CD4-positive, CD25-positive, alpha-beta regulatory T cell (primary cell): ENCODE measurements at regions not wholly inside any gene's neighbourhood (a gene's known extent, or its start where the extent isn't known, plus 50 kb on each side); places are given as distances from the start of the nearest gene placed in this dataset.

Source experiments
- ATAC-seq, 2 donors: fragments of 150-1000 bp; cut with Tn5 transposase; one replicate each; pipeline ENCODE4 v1.10.0; 2021; ENCODE audit warnings: low read depth in 2 of 2, moderate number of reproducible peaks in 2 of 2, moderate library complexity in 1 of 2
- DNase-seq, 3 donors: peaks; one replicate each; pipeline versions ENCODE4 v3.0.0 to v3.0.0-alpha.2; 2012 to 2022; ENCODE audit warnings: mixed read lengths in 1 of 3
- H3K27ac ChIP-seq: one replicate; pipeline ENCODE4 v1.7.0; 2013; ENCODE audit warnings: mild to moderate bottlenecking, low read length; ENCODE audit not compliant: insufficient read depth, poor library complexity, severe bottlenecking
- H3K27me3 ChIP-seq: one replicate; pipeline ENCODE4 v1.7.0; 2013; ENCODE audit warnings: low read length; ENCODE audit not compliant: control insufficient read depth, insufficient read depth
- H3K36me3 ChIP-seq: one replicate; pipeline ENCODE4 v1.7.0; 2013; ENCODE audit warnings: mild to moderate bottlenecking, low read length, moderate library complexity; ENCODE audit not compliant: control insufficient read depth, insufficient read depth
- H3K4me1 ChIP-seq: 2 replicates; pipeline ENCODE4 v1.7.0; 2013; ENCODE audit warnings: mild to moderate bottlenecking, low read length; ENCODE audit not compliant: insufficient read depth, control insufficient read depth, poor library complexity, severe bottlenecking
- H3K4me3 ChIP-seq: one replicate; pipeline ENCODE4 v1.7.0; 2013; ENCODE audit warnings: low read depth, mild to moderate bottlenecking, low read length, moderate library complexity
- H3K9me3 ChIP-seq, 2 experiments: 1 replicate in 1 of 2; 2 replicates in 1 of 2; pipeline ENCODE4 v1.7.0; 2013; ENCODE audit warnings: low read length in 2 of 2, mild to moderate bottlenecking in 1 of 2, moderate library complexity in 1 of 2; ENCODE audit not compliant: control insufficient read depth in 2 of 2
- H3K27ac Mint-ChIP-seq, 3 donors: one replicate each; pipeline ENCODE4 v1.8.0; 2020 to 2022; ENCODE audit warnings: mild to moderate bottlenecking in 3 of 3, mixed read lengths in 3 of 3, moderate library complexity in 2 of 3
- H3K27me3 Mint-ChIP-seq: one replicate; pipeline ENCODE4 v1.8.0; 2022; ENCODE audit warnings: mild to moderate bottlenecking, mixed read lengths
- H3K36me3 Mint-ChIP-seq: one replicate; pipeline ENCODE4 v1.8.0; 2020; ENCODE audit warnings: mixed read lengths
- H3K4me1 Mint-ChIP-seq, 4 donors: one replicate each; pipeline ENCODE4 v1.8.0; 2020 to 2022; ENCODE audit warnings: mixed read lengths in 4 of 4, mild to moderate bottlenecking in 1 of 4
- H3K4me3 Mint-ChIP-seq, 4 donors: one replicate each; pipeline ENCODE4 v1.8.0; 2020 to 2022; ENCODE audit warnings: mild to moderate bottlenecking in 4 of 4, mixed read lengths in 4 of 4, moderate library complexity in 3 of 4
- H3K9me3 Mint-ChIP-seq, 7 donors: one replicate each; pipeline ENCODE4 v1.8.0; 2020 to 2022; ENCODE audit warnings: mixed read lengths in 7 of 7, mild to moderate bottlenecking in 3 of 7, moderate library complexity in 2 of 7

GRCh38 chr4:116438981-116439729, 646.2 kb downstream of the TRAM1L1 start:
- Histone ChIP-seq H3K27me3 (no peaks in the 10 kb centered on the region), H3K9me3 (no peaks in the 10 kb centered on the region), H3K4me1 (no peaks in the 10 kb centered on the region), H3K27ac (no peak overlapping the region), H3K36me3 (no peaks in the 10 kb centered on the region), H3K4me3 (no peak overlapping the region)
- H3K9me3 Mint-ChIP-seq, result peaks cover 0 to 11% (median 3%) of the 10 kb centered on the region in 7 donors
- DNase-seq, result no peak
- no peak overlapping the region for H3K27ac Mint-ChIP-seq
- no peaks in the 10 kb centered on the region for H3K36me3 Mint-ChIP-seq
- no peaks in the 10 kb centered on the region for H3K27me3 Mint-ChIP-seq
- no peak overlapping the region for H3K4me3 Mint-ChIP-seq
- no peaks in the 10 kb centered on the region for H3K4me1 Mint-ChIP-seq
- no peak for ATAC-seq

- DNase-seq (no peak), ATAC-seq (no peak)
- Histone ChIP-seq H3K27me3 (no peaks in the 10 kb centered on the region), H3K9me3 (no peaks in the 10 kb centered on the region), H3K36me3 (no peaks in the 10 kb centered on the region), H3K27ac (no peak overlapping the region), H3K4me3 (no peak overlapping the region), H3K4me1 (no peaks in the 10 kb centered on the region)
- H3K27me3 Mint-ChIP-seq, result no peaks in the 10 kb centered on the region
- no peaks in the 10 kb centered on the region for H3K4me1 Mint-ChIP-seq
- H3K9me3 Mint-ChIP-seq, result peaks cover 0 to 11% (median 3%) of the 10 kb centered on the region in 7 donors
- H3K36me3 Mint-ChIP-seq, result no peaks in the 10 kb centered on the region
- no peak overlapping the region for H3K27ac Mint-ChIP-seq
- no peak overlapping the region for H3K4me3 Mint-ChIP-seq
Observed at GRCh38 chr4:116438417-116438816, 647.0 kb downstream of the TRAM1L1 start.

- Mint-ChIP-seq H3K4me3 (no peak overlapping the region), H3K36me3 (no peaks in the 10 kb centered on the region), H3K27ac (no peak overlapping the region), H3K27me3 (no peaks in the 10 kb centered on the region), H3K4me1 (no peaks in the 10 kb centered on the region), H3K9me3 (peaks cover 0 to 30% (median 11%) of the 10 kb centered on the region in 7 donors)
- ATAC-seq (no peak), DNase-seq (no peak)
- Histone ChIP-seq H3K4me3 (no peak overlapping the region), H3K27ac (no peak overlapping the region), H3K36me3 (no peaks in the 10 kb centered on the region), H3K9me3 (peaks cover 5 to 13% of the 10 kb centered on the region in 2 experiments), H3K4me1 (no peaks in the 10 kb centered on the region), H3K27me3 (no peaks in the 10 kb centered on the region)
Observed at GRCh38 chr4:116427666-116428065, 657.7 kb downstream of the TRAM1L1 start.

GRCh38 chr4:116413222-116413621, 672.2 kb downstream of the TRAM1L1 start:
- Histone ChIP-seq H3K4me1 (no peaks in the 10 kb centered on the region), H3K27me3 (no peaks in the 10 kb centered on the region), H3K36me3 (no peaks in the 10 kb centered on the region), H3K27ac (no peak overlapping the region), H3K4me3 (no peak overlapping the region), H3K9me3 (no peaks in the 10 kb centered on the region)
- Mint-ChIP-seq H3K27ac (no peak overlapping the region), H3K4me3 (no peak overlapping the region), H3K9me3 (peaks cover 3 to 14% (median 5%) of the 10 kb centered on the region in 7 donors), H3K27me3 (no peaks in the 10 kb centered on the region), H3K4me1 (no peaks in the 10 kb centered on the region), H3K36me3 (no peaks in the 10 kb centered on the region)
- no peak for ATAC-seq
- no peak for DNase-seq

- Mint-ChIP-seq H3K36me3 (no peaks in the 10 kb centered on the region), H3K4me3 (no peak overlapping the region), H3K9me3 (peaks cover 0 to 6% (median 2%) of the 10 kb centered on the region in 7 donors), H3K27ac (no peak overlapping the region), H3K27me3 (no peaks in the 10 kb centered on the region), H3K4me1 (no peaks in the 10 kb centered on the region)
- H3K27me3 ChIP-seq, result no peaks in the 10 kb centered on the region
- H3K4me3 ChIP-seq, result no peak overlapping the region
- H3K9me3 ChIP-seq, result peaks cover 0 to 4% of the 10 kb centered on the region in 2 experiments
- H3K36me3 ChIP-seq, result no peaks in the 10 kb centered on the region
- no peak overlapping the region for H3K27ac ChIP-seq
- ATAC-seq (no peak), DNase-seq (no peak)
- no peaks in the 10 kb centered on the region for H3K4me1 ChIP-seq
Observed at GRCh38 chr4:116401293-116401692, 684.1 kb downstream of the TRAM1L1 start.

- Mint-ChIP-seq H3K9me3 (peaks cover 0 to 9% (median 3%) of the 10 kb centered on the region in 7 donors), H3K27ac (no peak overlapping the region), H3K27me3 (no peaks in the 10 kb centered on the region), H3K4me1 (no peaks in the 10 kb centered on the region), H3K36me3 (no peaks in the 10 kb centered on the region), H3K4me3 (no peak overlapping the region)
- Histone ChIP-seq H3K36me3 (no peaks in the 10 kb centered on the region), H3K27me3 (no peaks in the 10 kb centered on the region), H3K27ac (no peak overlapping the region), H3K4me1 (no peaks in the 10 kb centered on the region), H3K9me3 (peaks cover 0 to 4% of the 10 kb centered on the region in 2 experiments), H3K4me3 (no peak overlapping the region)
- ATAC-seq, result no peak
- DNase-seq, result no peak
Observed at GRCh38 chr4:116400480-116400879, 684.9 kb downstream of the TRAM1L1 start.

GRCh38 chr4:116397714-116398113, 687.7 kb downstream of the TRAM1L1 start:
- Histone ChIP-seq H3K27ac (no peak overlapping the region), H3K27me3 (no peaks in the 10 kb centered on the region), H3K4me1 (no peaks in the 10 kb centered on the region), H3K4me3 (no peak overlapping the region), H3K9me3 (peaks cover 0 to 4% of the 10 kb centered on the region in 2 experiments), H3K36me3 (no peaks in the 10 kb centered on the region)
- no peak overlapping the region for H3K27ac Mint-ChIP-seq
- no peaks in the 10 kb centered on the region for H3K4me1 Mint-ChIP-seq
- H3K4me3 Mint-ChIP-seq, result no peak overlapping the region
- no peaks in the 10 kb centered on the region for H3K27me3 Mint-ChIP-seq
- H3K9me3 Mint-ChIP-seq, result peaks cover 0 to 4% (median 0%) of the 10 kb centered on the region in 7 donors
- H3K36me3 Mint-ChIP-seq, result no peaks in the 10 kb centered on the region
- DNase-seq (no peak), ATAC-seq (no peak)

GRCh38 chr4:116397291-116397690, 688.1 kb downstream of the TRAM1L1 start:
- Histone ChIP-seq H3K4me3 (no peak overlapping the region), H3K36me3 (no peaks in the 10 kb centered on the region), H3K27me3 (no peaks in the 10 kb centered on the region), H3K9me3 (peaks cover 0 to 2% of the 10 kb centered on the region in 2 experiments), H3K27ac (no peak overlapping the region), H3K4me1 (no peaks in the 10 kb centered on the region)
- Mint-ChIP-seq H3K36me3 (no peaks in the 10 kb centered on the region), H3K9me3 (peaks cover 0 to 3% (median 0%) of the 10 kb centered on the region in 7 donors), H3K4me1 (no peaks in the 10 kb centered on the region), H3K4me3 (no peak overlapping the region), H3K27me3 (no peaks in the 10 kb centered on the region), H3K27ac (no peak overlapping the region)
- DNase-seq, result no peak
- no peak for ATAC-seq
